Motor neuron (in vitro differentiated cells): ENCODE measurements at regions not wholly inside any gene's neighbourhood (a gene's known extent, or its start where the extent isn't known, plus 50 kb on each side); places are given as distances from the start of the nearest gene placed in this dataset.
"Not testable (repeated sequence)": the region's sequence is repeated elsewhere in the genome, so short reads cannot be mapped to it uniquely, and the experiment has no call there.

Experiments used
- ATAC-seq, 8 experiments: fragments of 200-7000 bp; cut with Tn5 transposase; replicated peaks in 6 of 8; 2 replicates each; pipeline ENCODE4 v1.8.0; 2021; ENCODE audit warnings: mild to moderate bottlenecking in 8 of 8, moderate library complexity in 8 of 8
- H3K27ac ChIP-seq, 2 donors: fragments of 250-450 bp; sonication (Bioruptor Pico); 2 replicates each; pipeline ENCODE4 v1.9.0; 2021; ENCODE audit warnings: antibody characterized with exemption in 2 of 2, mild to moderate bottlenecking in 2 of 2, moderate library complexity in 1 of 2
- H3K4me1 ChIP-seq, 2 donors: fragments of 250-450 bp; sonication (Bioruptor Pico); replicated peaks in 1 of 2; 2 replicates each; pipeline ENCODE4 v1.6.1; 2021; ENCODE audit warnings: antibody characterized with exemption in 2 of 2, mild to moderate bottlenecking in 2 of 2, moderate library complexity in 1 of 2
- H3K4me3 ChIP-seq, 5 donors: fragments of 250-450 bp; sonication (Bioruptor Pico); 2 replicates each; pipeline ENCODE4 v1.9.0; 2021; ENCODE audit warnings: antibody characterized with exemption in 5 of 5, mild to moderate bottlenecking in 5 of 5, moderate library complexity in 4 of 5
- WGBS, 10 experiments: fragments of 450-650 bp; shearing (Covaris generic); methylation state at CpG; one replicate each; pipeline ENCODE4 v1.0.0; 2022; 5-methylcytosine and 5-hydroxymethylcytosine counted together
- in situ Hi-C, 9 experiments: fragments of 400-800 bp; cut with MboI; loops; one replicate each; pipeline ENCODE4 v1.15.0; 2021; ENCODE audit warnings: low sequenced_read_pairs in 9 of 9, low pct_unique_long_range_greater_than_20kb in 2 of 9; ENCODE audit not compliant: unreplicated experiment in 9 of 9

- H3K27ac ChIP-seq, H3K4me1 ChIP-seq, H3K4me3 ChIP-seq, ATAC-seq, in situ Hi-C loops: not testable (repeated sequence)
- WGBS, 10 experiments: 70 to 100% (median 89%) methylated on average over 1 to 3 of the region's 3 CpGs; no CpG with 5 or more reads in 1 of the 10 experiments
These were observed 72.5 kb upstream of the CCNY start for GRCh38 chr10:35263827-35264226.

- in situ Hi-C loops: not testable (repeated sequence)
These were observed 71.7 kb upstream of the CCNY start for GRCh38 chr10:35264636-35265035.

GRCh38 chr10:35265435-35265834 is 70.9 kb upstream of the CCNY start:
- no peak for ATAC-seq

More at GRCh38 chr10:35264636-35265035, 71.7 kb upstream of the CCNY start:
- H3K4me3 ChIP-seq, ATAC-seq, H3K27ac ChIP-seq, H3K4me1 ChIP-seq: not testable (repeated sequence)
- 80 to 100% (median 98%) methylated on average over 1 to 7 of the region's 7 CpGs; no CpG with 5 or more reads in 3 of the 10 experiments for WGBS, 10 experiments

GRCh38 chr10:35268323-35268722 is 68.0 kb upstream of the CCNY start:
- 70 to 100% (median 75%) methylated on average over 1 to 2 of the region's 3 CpGs; no CpG with 5 or more reads in 6 of the 10 experiments for WGBS, 10 experiments
- Histone ChIP-seq H3K4me1 (peaks cover 0 to 5% of the 10 kb centered on the region in 2 donors), H3K27ac (no peak overlapping the region), H3K4me3 (no peak overlapping the region)
- in situ Hi-C loops: no loop called here
- no peak for ATAC-seq

More at GRCh38 chr10:35265435-35265834, 70.9 kb upstream of the CCNY start:
- H3K27ac ChIP-seq: no peak overlapping the region
- in situ Hi-C loops: no loop called here
- H3K4me3 ChIP-seq: no peak overlapping the region
- no peaks in the 10 kb centered on the region for H3K4me1 ChIP-seq
- WGBS, 10 experiments: 60 to 87% (median 84%) methylated on average over 1 to 10 of the region's 11 CpGs; no CpG with 5 or more reads in 5 of the 10 experiments

GRCh38 chr10:35268791-35269257 is 67.5 kb upstream of the CCNY start:
- Histone ChIP-seq H3K4me3 (no peak overlapping the region), H3K4me1 (peaks cover 0 to 5% of the 10 kb centered on the region in 2 donors), H3K27ac (no peak overlapping the region)
- in situ Hi-C loops: no loop called here
- ATAC-seq: peak in 2 of 8 experiments; percentile 28 to 86
- 40 to 100% (median 94%) methylated on average over 1 to 2 of the region's 4 CpGs for WGBS, 10 experiments

- no peak overlapping the region for H3K27ac ChIP-seq
- peak in 1 of 8 experiments; percentile 42 for ATAC-seq
- no peak overlapping the region for H3K4me3 ChIP-seq
- in situ Hi-C loops: no loop called here
- 57 to 100% (median 75%) methylated on average over 1 of the region's 1 CpG; no CpG with 5 or more reads in 3 of the 10 experiments for WGBS, 10 experiments
- H3K4me1 ChIP-seq: peaks cover 0 to 5% of the 10 kb centered on the region in 2 donors
These were observed 66.2 kb upstream of the CCNY start for GRCh38 chr10:35270100-35270499.

- H3K27ac ChIP-seq: no peak overlapping the region
- H3K4me3 ChIP-seq: no peak overlapping the region
- in situ Hi-C loops: no loop called here
- 0 to 97% (median 50%) methylated on average over 1 to 5 of the region's 5 CpGs; no CpG with 5 or more reads in 1 of the 10 experiments for WGBS, 10 experiments
- H3K4me1 ChIP-seq: peaks cover 0 to 5% of the 10 kb centered on the region in 2 donors
- peak in 4 of 8 experiments; percentile 22 to 65 (median 56) for ATAC-seq
These were observed 65.0 kb upstream of the CCNY start for GRCh38 chr10:35271086-35271858.

GRCh38 chr10:35271859-35272165 is 64.5 kb upstream of the CCNY start:
- H3K27ac ChIP-seq, in situ Hi-C loops, H3K4me1 ChIP-seq, H3K4me3 ChIP-seq: not testable (repeated sequence)
- ATAC-seq: peak in 5 of 8 experiments; percentile 76 to 90 (median 89)
- 60 to 94% (median 78%) methylated on average over 2 to 3 of the region's 4 CpGs; no CpG with 5 or more reads in 6 of the 10 experiments for WGBS, 10 experiments

GRCh38 chr10:35272401-35272800 is 63.9 kb upstream of the CCNY start:
- H3K4me3 ChIP-seq, ATAC-seq, H3K27ac ChIP-seq, in situ Hi-C loops: not testable (repeated sequence)
- H3K4me1 ChIP-seq: peaks cover 3 to 11% of the 10 kb centered on the region in 2 donors
- WGBS, 10 experiments: 17 to 100% (median 73%) methylated on average over 1 to 2 of the region's 2 CpGs; no CpG with 5 or more reads in 2 of the 10 experiments

GRCh38 chr10:35273994-35274393 is 62.3 kb upstream of the CCNY start:
- H3K27ac ChIP-seq, in situ Hi-C loops: not testable (repeated sequence)
- 0 to 25% methylated on average over 1 of the region's 1 CpG; no CpG with 5 or more reads in 8 of the 10 experiments for WGBS, 10 experiments

GRCh38 chr10:35274498-35275060 is 61.7 kb upstream of the CCNY start:
- 50 to 88% (median 71%) methylated on average over 2 to 7 of the region's 9 CpGs; no CpG with 5 or more reads in 1 of the 10 experiments for WGBS, 10 experiments
- peak in 2 of 8 experiments; percentile 31 to 54 for ATAC-seq
- in situ Hi-C loops: no loop called here
- H3K4me3 ChIP-seq: no peak overlapping the region
- peaks cover 3 to 11% of the 10 kb centered on the region in 2 donors for H3K4me1 ChIP-seq
- no peak overlapping the region for H3K27ac ChIP-seq

More at GRCh38 chr10:35273994-35274393, 62.3 kb upstream of the CCNY start:
- not testable (repeated sequence) for H3K4me3 ChIP-seq, ATAC-seq
- H3K4me1 ChIP-seq: peaks cover 3 to 11% of the 10 kb centered on the region in 2 donors

- H3K4me1 ChIP-seq: peaks cover 3 to 7% of the 10 kb centered on the region in 2 donors
- H3K27ac ChIP-seq: no peak overlapping the region
- 0 to 60% (median 30%) methylated on average over 1 of the region's 1 CpG; no CpG with 5 or more reads in 6 of the 10 experiments for WGBS, 10 experiments
- H3K4me3 ChIP-seq: no peak overlapping the region
- ATAC-seq: peak in 3 of 8 experiments; percentile 42 to 52 (median 47)
- in situ Hi-C loops: no loop called here
These were observed 59.4 kb upstream of the CCNY start for GRCh38 chr10:35276889-35277288.

- H3K4me3 ChIP-seq, in situ Hi-C loops, H3K4me1 ChIP-seq, ATAC-seq, H3K27ac ChIP-seq: not testable (repeated sequence)
These were observed 56.1 kb upstream of the CCNY start for GRCh38 chr10:35280246-35280645.
